GM12874 (cell line): ENCODE measurements at regions not wholly inside any gene's neighbourhood (a gene's known extent, or its start where the extent isn't known, plus 50 kb on each side); places are given as distances from the start of the nearest gene placed in this dataset.

Source experiments
- CTCF ChIP-seq: IDR thresholded peaks from 2 replicates; pipeline ENCODE4 v1.5.1; 2011; ENCODE audit warnings: low read depth, mild to moderate bottlenecking, control low read depth, low read length, moderate library complexity; ENCODE audit not compliant: insufficient read depth

DNA sequence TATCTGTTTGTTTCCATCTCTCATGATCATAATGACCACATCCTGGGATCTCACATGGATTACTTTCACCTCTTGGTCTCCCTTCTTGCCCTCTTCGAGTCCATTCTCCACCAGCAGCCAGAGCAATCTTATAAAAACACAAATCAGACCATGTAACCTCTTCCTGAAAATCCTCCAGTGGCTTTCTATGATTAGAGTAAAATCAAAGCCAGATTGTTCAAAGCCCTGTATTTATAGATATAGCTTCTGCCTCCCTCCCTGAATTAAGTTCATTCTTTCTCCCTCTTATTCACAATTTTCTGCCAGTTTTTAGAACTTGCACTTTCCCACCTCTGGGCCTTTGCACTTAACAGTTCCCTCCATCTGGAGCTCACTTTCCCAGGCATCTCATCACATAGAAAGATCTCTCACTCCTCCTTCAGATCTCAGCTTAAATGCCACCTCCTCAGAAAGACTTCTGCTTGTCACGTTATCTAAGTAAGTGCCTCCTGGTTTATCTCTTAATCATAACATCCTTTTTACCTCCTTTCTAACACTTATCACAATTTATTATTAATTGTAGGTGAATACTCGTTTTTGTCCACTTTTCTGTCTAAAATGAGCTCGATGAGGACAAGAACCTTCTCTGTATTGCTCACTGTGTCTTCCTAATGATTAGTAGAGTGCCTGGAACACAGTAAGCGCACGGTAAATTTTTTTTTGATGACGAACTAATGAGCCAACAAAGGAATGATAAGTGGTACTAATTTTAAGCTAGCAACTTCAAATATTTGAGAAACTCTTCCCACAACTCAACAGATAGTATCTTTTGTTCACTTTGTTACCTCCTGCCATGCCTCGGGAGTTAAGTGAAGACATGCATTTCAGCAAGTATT is 80.5 kb downstream of the CYB561 start:
- TF ChIP-seq CTCF: no peak

- TF ChIP-seq CTCF: no peak
Observed at GRCh38 chr17:63366241-63366566, 79.9 kb downstream of the CYB561 start.

DNA sequence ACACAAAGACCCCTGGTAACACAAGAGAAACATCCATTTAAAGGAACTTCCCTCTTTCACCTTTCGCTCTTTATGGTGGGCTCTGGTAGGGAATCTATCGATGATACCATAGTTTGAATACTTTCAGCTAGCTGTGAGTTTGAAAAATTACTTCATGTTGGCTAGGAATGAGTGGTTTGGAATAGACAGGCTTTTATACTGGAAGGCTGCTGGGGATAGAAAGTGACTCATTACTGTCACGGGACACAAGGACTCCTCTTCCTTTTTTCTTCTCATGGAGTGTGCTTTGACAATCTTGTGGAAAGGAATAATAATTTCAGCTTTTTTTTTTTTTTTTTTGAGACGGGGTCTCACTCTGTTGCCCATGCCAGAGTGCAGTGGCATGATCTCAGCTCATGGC is 76.9 kb downstream of the CYB561 start:
- no peak for TF ChIP-seq CTCF

GRCh38 chr17:63370696-63371095 is 75.4 kb downstream of the CYB561 start:
- no peak for TF ChIP-seq CTCF

- TF ChIP-seq CTCF: no peak
Observed at GRCh38 chr17:63376949-63377348, 69.2 kb downstream of the CYB561 start.

DNA sequence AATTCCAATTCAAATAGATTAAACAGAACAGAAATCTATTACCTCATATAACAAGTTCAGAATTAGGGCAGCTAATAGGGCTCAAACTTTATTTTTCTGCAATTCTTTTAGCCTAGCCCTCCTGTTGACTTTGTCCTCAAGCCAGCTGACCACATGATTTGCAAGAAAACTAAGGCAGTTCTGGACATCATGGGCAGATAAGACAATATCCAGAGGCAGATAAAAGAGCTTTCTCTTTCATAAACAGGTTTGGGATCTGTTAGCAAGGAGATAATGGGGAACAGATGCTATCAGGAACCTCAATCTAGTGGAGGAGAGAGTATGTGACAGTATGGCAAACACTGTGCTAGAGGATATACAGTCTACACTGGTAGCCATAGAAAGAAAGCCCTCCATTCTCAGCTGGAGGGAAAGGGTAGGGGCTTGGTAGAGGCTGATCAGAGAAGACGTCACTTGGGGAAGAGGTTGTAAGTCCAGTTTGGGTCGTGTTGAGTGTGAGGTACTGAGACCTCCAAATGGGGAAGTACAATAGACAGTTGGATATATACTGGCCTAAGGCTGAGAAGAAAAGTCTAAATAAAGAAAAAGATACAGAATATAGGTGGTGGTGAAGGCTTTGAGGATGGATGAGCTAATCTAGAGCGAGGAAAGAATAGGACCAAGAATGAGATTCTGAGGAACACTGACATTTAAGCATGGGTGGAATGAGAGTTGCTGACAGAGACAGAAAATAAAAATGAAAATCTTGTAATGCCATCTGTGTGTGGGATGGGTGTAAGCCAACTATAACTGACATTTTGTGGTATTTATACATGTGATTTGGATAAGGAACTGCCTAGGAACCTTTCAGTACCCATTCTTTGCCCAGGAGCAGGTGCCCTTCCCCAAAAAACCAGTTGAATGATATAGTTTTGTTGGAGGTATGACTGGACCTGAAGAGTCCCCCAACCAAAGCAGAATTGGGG is 67.4 kb downstream of the CYB561 start:
- TF ChIP-seq CTCF: no peak

- TF ChIP-seq CTCF: no peak
Observed at GRCh38 chr17:63379636-63380035, 66.5 kb downstream of the CYB561 start.
